Central memory CD4-positive, alpha-beta T cell (primary cell): ENCODE measurements at regions not wholly inside any gene's neighbourhood (a gene's known extent, or its start where the extent isn't known, plus 50 kb on each side); places are given as distances from the start of the nearest gene placed in this dataset.
"Not testable (repeated sequence)": the region's sequence is repeated elsewhere in the genome, so short reads cannot be mapped to it uniquely, and the experiment has no call there.

Source experiments
- DNase-seq: peaks from one replicate; pipeline ENCODE4 v3.0.0; 2022

DNA sequence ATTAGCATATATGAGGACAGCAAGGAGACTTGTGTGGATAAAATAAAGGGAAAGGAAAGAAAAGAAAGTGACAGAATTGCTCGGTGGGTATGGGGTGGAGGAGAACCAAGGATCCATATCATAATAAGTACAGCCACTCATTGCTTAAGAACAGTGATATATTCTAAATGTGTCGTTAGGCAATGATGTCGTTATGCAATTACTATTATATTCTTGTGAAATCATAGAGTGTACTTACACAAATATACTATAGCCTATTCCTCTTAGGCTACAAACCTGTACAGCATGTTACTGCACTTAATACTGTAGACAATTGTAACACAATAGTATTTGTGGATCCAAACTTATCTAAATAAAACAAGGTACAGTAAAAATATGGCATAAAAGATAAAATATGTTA is 271.1 kb downstream of the CCER1 start:
- DNase-seq = no peak

DNA sequence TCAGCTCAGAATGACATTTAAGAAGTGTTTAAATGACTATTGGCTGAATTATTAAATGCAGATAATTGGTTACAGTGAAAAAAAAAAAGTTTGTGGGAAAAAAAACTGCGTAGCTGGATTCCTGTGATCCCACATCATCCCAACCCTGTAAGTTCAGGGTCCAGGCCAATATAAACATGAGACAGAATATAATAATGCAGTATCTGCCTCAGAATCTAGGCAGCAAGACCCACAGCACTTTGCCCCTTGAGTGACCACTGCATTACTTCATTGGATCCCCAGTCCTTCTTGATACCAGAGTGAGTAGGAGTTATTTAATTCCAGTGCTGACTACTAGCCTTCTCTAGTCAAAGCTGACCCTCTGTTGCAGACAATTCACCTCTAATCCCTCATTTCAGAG is 272.6 kb downstream of the CCER1 start:
- DNase-seq = no peak

DNA sequence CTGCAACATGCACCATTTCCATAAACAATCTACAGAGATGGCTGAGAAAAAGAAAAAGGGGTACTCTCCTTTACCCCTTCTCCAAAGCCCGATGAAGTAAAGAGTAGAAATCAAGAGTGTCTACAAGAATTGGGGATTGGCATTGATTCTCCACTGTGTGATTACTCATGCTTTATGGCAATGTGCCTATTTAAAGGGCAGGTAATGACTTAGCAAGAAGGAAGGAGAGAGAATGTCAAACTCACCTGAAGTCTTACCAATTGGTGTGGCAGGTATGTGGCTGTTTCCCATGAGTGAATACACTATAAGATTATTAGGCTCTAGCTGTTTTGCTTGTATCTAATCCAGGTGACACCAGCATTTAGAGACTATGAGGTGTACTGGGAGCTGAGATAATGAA is 275.3 kb downstream of the CCER1 start:
- no peak for DNase-seq

DNA sequence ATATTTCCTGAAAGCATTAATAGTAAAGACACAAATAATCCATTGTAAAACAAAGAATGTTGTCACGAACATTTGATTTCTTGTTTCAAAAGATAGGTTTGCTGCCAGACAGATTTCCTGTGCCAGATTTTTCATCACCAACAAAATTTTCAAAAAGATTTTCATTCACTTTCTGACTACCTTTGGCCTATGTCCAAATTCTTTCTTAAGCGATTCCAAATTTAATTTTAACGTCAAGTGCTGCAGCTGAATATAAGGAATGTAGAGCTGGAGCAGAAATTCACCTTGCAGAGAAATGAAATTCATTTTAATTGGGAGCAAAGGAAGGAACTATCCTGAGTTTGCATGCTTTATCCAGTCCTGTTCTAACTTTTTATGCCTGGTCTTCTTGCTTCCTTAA is 277.4 kb downstream of the CCER1 start:
- DNase-seq = no peak

DNA sequence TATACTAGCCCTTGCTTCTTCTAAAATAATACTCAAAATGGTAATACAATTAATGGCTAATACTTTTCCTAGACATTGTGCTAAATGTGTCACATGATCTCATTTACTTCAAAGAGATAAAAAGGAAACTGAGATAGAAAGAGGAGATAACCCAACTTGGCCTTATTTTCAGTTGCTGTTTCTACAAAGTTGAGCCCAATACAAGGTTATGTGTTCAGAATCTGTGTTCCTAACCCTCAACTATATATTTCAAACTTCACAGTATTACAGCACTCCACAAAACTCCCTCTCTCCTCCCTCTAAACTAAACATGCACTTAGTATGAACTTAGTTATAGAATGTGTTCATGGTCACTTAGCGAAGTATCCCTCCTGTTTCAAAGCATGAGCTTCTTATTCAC is 277.9 kb downstream of the CCER1 start:
- DNase-seq = no peak

DNA sequence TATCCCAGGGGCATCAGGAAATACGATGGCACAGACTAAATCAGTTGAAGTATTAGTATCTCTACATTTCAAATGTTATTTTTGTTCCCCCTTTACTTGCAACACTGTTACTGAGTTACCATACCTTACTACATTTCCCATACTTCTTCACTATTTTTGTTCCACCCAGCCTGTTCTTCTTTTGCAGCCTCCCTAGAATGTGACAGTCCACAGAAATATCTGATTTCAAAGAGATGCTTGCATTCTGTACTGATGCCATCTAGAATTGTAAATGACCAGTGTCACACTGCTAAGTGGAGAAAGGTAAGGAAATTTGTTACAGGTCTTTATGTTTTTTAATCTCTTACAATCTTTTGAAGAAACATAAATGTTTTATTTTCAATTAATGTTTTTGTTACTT is 279.9 kb downstream of the CCER1 start:
- DNase-seq = no peak

DNA sequence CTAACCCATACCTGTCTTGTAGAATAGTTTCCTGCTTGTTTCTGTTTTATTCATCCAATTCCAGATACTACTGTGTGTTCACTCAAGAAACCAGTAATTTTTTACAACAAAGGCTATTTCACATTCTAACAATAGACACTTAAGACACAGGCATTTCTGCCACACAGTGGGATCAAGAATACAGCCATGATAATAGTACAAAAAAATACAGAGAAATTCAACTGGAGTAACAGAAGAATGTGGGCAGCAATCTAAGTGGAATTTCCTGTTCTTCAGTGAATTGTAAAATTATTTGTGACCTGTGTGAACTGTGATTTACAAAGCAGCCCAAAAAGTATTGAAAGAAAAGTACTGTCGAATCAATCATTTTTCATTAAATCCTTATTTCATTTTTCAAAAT is 282.9 kb downstream of the CCER1 start:
- DNase-seq = no peak

DNA sequence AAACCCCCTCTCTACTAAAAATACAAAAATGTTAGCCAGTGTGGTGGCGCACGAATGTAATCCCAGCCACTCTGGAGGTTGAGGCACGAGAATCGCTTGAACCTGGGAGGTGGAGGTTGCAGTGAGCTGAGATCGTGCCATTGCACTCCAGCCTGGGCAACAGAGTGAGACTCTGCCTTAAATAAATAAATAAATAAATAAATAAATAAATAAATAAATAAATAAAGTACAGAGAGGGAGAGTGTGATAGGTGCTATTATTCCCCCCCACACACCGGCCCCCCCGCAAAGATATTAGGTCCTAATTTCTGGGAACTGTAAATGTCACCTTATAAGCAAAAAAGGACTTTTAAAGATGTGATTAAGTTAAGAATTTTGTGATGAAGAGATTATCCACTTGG is 291.0 kb downstream of the CCER1 start:
- not testable (repeated sequence) for DNase-seq

DNA sequence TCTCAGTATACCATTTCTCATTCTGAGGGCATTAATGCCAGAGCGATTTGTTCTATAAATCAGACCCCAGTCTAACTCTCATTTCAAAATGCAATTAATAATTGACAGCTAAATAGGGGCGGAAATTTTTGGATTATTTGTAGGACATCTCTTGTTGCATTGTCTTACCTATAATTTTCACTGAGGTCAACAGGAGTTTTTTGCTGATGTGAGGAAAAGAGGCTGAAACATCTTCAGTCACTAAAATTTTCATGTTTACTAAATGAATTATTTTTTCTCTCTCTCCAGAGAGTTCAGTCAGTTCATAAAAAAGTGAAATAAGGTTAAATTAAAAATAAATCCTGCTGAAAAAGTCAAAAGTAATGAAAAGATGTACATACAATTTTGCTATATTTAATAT is 295.9 kb downstream of the CCER1 start:
- DNase-seq = no peak

DNA sequence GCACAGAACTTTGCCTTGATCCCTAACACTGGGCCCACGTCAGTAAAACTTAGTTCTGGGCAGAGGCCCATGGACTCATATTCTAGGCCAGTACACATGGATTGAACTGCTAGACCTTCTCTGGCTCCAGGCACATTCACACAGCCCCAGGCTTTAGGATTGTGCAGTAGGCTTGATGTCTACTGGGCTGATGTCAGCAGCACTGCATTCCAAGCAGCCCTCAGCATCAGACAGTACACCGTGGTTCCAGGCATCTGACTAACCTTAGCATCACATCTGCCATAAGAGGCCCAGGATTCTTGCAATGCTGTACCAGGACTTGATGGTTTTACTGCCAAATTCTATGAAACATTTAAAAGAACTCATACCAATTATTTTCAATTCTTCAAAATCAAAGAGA is 301.9 kb downstream of the CCER1 start:
- DNase-seq = no peak

DNA sequence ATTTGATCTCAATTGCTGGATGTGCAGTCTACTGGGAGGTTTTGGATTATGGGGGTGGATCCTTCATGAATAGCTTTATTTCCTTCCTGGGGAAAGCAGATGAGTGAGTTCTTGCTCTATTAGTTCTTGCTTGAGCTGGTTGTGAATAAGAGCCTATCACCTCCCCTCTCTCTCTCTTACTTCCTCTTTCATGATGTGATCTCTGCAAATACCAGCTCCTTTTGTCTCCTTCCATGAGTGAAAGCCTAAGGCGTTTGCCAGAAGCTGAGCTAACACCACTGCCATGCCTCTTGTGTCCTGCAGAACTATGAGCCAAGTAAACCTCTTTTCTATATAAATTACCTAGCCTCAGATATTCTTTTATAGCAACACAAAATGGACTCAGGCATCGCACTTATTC is 302.7 kb downstream of the CCER1 start:
- DNase-seq = no peak

DNA sequence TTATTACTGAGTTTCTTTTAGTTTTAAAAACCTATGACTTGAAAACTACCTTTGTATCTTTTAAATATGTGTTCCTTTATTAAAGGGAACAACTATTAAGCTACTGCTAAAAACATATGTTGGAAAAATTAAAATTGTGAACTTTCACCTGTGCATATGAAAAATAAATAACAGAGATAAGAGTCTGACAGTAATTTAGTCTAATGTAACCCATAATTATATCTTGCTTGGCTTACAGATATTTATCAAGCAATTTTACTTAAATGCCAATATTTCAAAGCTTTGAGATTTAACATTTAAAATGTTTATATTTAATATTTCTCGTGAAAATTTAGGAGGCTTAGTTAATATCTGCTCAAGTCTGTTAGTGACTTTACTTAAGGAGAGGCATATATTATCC is 309.8 kb downstream of the CCER1 start:
- no peak for DNase-seq

DNA sequence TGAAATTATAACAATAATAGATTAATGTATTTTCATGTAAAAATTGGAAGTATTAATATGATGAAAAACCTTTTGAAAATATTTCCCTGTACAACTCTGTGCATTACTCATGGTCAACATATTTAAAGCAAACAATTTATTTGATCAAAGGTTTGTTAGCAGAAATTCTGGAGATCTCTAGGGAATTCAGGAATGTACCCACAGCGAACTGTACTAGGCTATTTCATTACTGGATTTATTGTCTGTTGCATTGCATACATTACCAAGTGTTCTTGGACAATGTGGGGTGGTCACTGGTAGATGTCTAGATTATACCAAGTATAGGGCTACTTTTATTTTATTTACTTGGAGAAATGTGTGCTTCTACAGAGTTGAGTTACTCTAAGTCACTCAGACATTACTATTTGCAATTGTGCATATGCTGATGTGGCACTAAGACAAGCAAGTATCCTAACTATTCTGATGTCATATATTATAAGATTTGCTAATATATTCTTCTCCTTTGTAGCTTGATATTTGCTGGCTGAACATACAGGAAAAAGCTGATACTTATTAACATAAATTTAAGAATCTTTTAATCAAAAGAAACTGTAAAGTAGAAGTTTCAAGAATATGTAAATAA is 323.3 kb downstream of the CCER1 start:
- no peak for DNase-seq

DNA sequence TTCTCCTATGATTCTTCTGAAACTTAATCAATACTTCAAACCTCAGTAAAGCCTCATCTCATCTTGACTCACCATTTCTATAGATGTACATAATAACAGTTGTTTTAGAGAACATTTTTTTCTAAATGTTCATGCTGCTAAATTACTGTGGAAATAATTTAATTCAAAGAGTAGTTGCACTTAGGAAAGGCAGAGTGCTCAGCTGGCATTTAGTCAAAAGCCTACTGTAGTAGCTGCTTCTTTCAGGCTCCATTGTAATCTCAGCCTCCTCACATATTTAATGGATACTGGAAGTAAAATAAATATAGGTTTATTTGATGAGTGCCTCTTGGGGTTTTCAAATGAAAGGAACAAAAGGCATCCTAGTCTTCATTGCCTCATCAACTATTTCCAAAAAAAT is 325.0 kb downstream of the CCER1 start:
- DNase-seq = no peak

DNA sequence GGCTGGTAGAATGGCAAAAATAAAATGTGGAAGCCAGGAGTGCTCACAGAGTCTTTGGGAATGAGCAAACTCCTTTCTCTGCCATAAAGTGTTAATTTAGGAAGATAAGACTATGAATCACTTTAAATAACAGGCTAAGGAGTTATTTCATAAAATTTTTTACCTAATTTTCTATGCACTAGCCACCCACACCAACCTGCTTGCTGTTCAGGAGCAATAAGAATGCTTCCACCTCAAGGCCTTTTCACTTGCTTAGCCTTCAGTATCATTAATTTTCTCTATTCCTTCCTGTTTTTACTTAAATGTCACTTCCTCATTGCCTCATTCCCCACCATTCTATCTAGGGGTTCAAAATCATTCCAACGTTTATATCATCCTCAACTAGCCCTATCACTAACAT is 326.8 kb downstream of the CCER1 start:
- no peak for DNase-seq

DNA sequence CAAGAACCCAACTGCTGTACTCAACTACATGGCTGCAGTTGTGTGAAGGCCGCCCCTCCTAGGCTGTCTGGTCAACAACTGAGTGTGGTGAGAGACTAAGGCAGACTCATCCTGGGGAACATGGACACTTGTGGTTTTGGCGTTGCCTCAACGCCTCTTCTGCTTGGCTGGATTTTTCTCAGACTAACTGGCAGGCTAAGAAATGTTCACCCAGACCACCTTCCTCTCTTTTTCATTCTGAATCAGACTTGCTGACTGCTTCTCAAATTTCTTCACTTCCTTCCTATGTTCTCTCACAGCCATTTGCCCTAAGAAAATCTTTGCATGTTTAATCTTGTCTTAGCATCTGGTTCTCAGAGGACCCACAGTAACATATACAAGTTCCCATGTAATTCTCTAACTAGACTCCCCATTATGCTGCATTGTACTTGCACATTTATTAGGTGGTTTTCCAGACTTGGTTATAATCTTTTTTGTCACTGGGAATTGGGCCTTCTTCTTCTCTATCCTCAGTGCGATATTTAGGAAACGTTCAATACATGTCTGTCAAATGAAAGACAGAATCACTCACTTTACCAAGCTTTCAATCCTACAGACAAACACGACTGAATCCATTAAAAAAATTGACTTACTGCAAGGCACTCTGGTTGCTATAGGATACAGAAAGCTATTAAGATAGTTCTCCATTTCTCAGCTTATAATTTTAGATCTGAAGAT is 327.6 kb downstream of the CCER1 start:
- DNase-seq = no peak

DNA sequence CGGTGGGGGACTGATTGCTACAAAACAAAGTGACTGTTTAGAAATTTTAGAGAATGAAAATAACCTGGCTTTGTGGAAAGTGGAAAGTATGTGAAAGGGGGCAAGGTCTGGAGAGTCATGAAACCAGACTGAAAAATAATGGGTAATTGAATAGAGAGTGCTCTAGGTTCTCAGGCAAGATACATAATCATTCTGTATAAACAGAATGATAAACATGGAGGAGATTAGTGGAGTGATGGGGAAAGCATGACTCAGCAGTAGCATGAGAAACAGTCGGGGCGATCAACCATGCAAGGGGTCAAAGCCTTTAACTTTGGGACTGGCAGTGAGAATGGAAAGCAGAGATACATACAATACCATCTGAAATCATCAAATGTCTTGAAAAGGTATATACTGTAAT is 332.5 kb downstream of the CCER1 start:
- DNase-seq = no peak

DNA sequence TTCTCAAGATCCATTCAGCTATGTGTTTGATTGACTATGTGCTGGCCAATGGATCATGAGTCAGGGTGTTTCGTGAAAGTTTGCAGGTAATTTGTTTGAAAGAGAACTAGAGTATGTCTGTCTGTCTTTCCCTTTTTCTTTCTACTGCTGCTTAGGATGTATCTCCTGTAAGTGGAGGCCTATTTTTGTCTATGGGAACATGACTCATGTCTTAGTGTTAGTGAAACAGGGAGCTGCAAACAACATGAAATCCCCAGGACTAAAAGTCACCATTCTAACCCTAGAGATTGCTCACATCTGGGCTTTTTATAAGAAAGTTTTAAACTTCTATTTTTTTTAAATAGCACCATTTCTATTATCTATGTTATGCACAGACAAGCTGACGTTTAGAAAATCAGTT is 333.0 kb downstream of the CCER1 start:
- DNase-seq = no peak

DNA sequence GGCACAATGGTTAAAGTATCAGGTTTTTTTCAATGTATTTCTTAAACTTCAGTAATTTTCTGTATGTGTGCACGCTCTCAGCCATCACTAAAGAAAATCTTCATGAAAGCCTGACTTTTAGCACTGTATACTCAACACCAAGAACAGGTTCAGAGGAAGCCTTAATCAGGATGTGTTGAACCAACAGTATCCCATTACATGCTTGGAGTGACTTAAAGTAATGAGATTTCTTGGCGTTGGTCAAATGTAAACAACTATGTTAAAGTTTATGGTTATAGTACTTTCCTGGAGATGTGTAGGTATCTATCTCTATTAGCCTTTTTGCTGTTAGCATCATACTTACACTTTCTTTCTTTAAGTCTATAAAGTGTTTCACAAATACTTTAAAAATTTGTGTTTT is 335.0 kb downstream of the CCER1 start:
- no peak for DNase-seq

DNA sequence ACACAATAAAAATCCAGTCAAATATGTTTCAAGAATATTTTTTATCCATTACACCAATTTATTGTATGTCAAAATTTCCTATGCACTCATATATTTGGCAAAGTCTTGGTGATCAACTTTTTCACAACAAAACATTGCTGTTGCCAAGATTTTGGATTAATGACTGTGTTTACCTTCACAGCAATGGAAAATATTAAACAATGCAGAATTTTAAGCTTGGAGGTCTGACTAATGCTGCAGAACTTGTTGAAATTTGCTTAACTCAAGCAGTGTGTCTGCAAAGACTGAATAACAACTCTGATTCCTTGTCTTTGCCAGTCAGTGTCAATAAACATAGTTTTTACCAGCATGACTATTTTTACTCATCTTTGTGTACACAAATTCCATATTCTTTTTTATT is 336.4 kb downstream of the CCER1 start:
- DNase-seq = no peak

DNA sequence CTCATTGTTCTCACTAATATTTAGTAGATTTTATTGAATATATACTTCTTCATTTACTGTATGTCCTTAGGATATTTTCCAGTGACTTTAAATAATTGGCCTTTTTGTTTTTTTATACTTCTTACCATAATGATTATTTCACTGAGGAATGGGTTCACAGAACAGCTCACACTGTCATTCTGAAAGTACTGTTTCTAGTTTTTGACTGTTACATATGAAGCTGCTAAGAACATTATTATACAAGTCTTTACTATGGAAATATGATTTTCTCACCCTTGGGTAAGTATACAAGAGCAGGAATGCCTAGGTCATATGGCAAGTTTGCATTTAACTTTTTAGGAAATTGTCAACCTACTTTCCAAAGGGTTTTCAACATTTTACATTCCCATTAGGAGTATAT is 343.1 kb downstream of the CCER1 start:
- DNase-seq = no peak

DNA sequence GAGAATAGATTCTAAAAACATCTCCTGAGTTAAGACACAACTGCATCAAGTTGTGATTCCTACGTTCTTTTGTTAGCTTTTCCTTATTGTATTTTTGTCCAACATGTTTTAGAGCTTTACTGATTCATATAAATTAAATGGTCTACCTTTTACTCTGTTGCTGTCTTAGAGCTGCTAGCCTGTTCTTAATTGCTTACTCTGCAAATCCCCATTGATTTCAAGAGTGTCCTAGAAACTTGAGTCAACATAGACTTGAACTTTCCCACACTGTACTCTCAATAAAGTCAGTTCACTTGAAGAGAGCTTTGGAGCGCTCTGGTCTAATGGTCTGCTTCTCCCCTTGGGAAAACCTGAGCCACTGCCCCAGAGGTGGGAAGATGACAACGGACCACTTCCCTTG is 343.9 kb downstream of the CCER1 start:
- no peak for DNase-seq

DNA sequence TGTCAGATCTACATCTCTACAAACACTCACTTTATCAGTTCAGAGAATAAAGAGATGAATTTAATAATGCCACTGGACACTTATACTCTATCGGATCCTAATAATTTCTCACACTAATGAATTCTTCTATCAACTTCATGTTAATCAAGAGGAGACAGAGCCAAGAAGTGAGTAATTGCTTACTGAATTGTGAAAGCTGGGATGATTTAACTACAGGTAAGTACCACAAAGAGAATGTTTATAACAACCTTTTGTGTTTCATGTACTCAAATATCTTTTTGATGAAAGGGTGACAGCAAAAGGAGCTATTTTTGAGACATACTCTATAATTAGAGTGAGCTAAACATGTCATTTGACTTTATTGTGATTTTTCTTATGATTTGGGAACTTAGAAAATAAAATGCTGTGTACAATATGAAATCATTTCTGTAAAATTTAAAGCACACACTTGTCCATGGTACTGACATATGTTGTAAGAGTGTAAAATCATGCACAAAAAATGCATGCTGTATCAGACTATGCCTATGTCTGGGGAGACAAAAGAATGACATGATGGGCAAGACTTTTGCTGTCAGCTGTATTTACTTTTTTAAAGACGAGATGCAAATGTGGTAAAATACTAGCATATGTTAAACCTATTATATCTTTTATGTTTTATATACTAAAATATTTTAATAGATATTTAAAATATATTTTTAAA is 361.2 kb downstream of the CCER1 start:
- DNase-seq = no peak

DNA sequence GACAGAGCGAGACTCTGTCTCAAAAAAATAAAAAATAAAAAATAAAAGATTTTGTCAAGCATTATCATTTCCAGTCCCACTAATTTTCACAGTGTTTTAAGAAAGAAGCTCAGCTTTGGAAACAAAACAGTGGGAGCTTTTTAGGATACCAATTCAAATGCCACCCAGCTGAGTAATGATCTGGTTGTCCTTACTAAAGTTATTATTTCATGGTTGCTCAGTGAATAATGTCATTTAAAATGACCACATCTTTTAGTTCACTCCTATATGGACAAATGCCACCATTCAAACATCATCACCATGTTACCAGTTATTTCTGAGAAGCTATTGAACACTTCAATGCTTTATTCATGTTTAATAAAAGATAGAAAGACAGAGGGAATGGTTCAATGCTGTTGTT is 365.0 kb downstream of the CCER1 start:
- DNase-seq = no peak
